Bronchial epithelial cell (primary cell): ENCODE measurements at regions not wholly inside any gene's neighbourhood (a gene's known extent, or its start where the extent isn't known, plus 50 kb on each side); places are given as distances from the start of the nearest gene placed in this dataset.

ENCODE experiments used
- DNase-seq: peaks from one replicate; pipeline ENCODE4 v3.0.0-alpha.2; 2010; ENCODE audit warnings: low read depth
- FAIRE-seq: peaks from 2 replicates; lab custom pipeline; 2011; peaks lifted over from hg19 to GRCh38; lab: Jason Lieb, UNC
- H3K27me3 ChIP-seq: 2 replicates; pipeline ENCODE4 v1.5.1; 2011; ENCODE audit warnings: low read length; ENCODE audit not compliant: control insufficient read depth, insufficient read depth
- H3K36me3 ChIP-seq: 2 replicates; pipeline ENCODE4 v1.5.1; 2011; ENCODE audit warnings: low read length; ENCODE audit not compliant: control insufficient read depth, insufficient read depth
- H3K4me3 ChIP-seq: 2 replicates; pipeline ENCODE4 v1.5.1; 2011; ENCODE audit warnings: mild to moderate bottlenecking, low read depth, low read length, control low read depth
- CTCF ChIP-seq: IDR thresholded peaks from 2 replicates; pipeline ENCODE4 v1.5.1; 2011; ENCODE audit warnings: mild to moderate bottlenecking, moderate library complexity, low read length, control low read depth, inconsistent platforms; ENCODE audit not compliant: insufficient read depth, severe bottlenecking

- Histone ChIP-seq H3K36me3 (no peaks in the 10 kb centered on the region), H3K27me3 (no peaks in the 10 kb centered on the region)
- FAIRE-seq = no peak
These were observed 82.6 kb upstream of the PTGFR start for GRCh38 chr1:78408192-78408591.

GRCh38 chr1:78408810-78409209, 82.0 kb upstream of the PTGFR start:
- no peak for FAIRE-seq
- Histone ChIP-seq H3K4me3 (no peak overlapping the region), H3K27me3 (no peaks in the 10 kb centered on the region), H3K36me3 (no peaks in the 10 kb centered on the region)
- TF ChIP-seq CTCF = no peak
- peak; percentile 7 for DNase-seq

More at GRCh38 chr1:78408192-78408591, 82.6 kb upstream of the PTGFR start:
- no peak overlapping the region for H3K4me3 ChIP-seq
- DNase-seq = no peak
- no peak for TF ChIP-seq CTCF

GRCh38 chr1:78410643-78411042, 80.1 kb upstream of the PTGFR start:
- Histone ChIP-seq H3K27me3 (no peaks in the 10 kb centered on the region), H3K36me3 (no peaks in the 10 kb centered on the region), H3K4me3 (no peak overlapping the region)
- TF ChIP-seq CTCF = no peak
- no peak for DNase-seq
- no peak for FAIRE-seq

DNA sequence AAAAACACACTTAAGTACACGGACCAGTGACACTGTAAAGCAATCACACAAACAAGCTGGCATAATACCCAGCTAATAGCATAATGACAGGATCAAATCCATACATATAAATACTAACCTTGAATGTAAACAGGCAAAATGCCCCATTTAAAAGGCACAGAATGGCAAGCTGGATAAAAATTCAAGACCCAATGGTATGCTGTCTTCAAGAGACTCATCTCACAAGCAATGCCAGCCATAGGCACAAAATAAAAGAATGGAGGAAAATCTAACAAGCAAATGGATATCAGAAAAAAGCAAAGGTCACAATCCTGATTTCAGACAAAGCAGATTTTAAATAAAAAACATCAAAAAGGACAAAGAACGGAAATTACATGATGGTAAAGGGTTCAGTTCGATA, 79.1 kb upstream of the PTGFR start:
- no peaks in the 10 kb centered on the region for H3K27me3 ChIP-seq
- no peak for TF ChIP-seq CTCF
- no peaks in the 10 kb centered on the region for H3K36me3 ChIP-seq
- H3K4me3 ChIP-seq = no peak overlapping the region
- FAIRE-seq (no peak), DNase-seq (no peak)

DNA sequence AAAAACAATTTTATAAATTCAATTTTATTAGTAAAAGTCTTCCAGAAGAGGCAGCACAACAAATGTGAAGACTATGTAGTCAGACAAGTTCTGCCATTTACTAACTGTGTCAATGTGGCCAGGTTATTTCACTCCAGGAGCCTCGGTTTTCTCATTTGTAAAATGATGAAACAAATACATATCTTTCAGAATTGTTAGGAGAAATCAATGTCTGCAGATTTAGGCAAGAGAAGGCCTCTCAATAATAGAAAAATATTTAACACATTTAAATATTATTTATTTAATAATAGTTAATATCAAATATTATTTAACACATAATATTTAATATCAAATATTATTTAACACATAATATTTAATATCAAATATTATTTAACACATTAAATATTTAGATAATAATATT, 75.6 kb upstream of the PTGFR start:
- no peak for TF ChIP-seq CTCF
- no peak for FAIRE-seq
- Histone ChIP-seq H3K4me3 (no peak overlapping the region), H3K27me3 (no peaks in the 10 kb centered on the region), H3K36me3 (no peaks in the 10 kb centered on the region)
- DNase-seq = no peak

GRCh38 chr1:78419309-78419708, 71.5 kb upstream of the PTGFR start:
- no peak for FAIRE-seq
- no peak for TF ChIP-seq CTCF
- no peak for DNase-seq
- Histone ChIP-seq H3K36me3 (no peaks in the 10 kb centered on the region), H3K27me3 (no peaks in the 10 kb centered on the region), H3K4me3 (no peak overlapping the region)
